ENCODE measurements at regions not wholly inside any gene's neighbourhood (a gene's known extent, or its start where the extent isn't known, plus 50 kb on each side); places are given as distances from the start of the nearest gene placed in this dataset.
A peak's percentile ranks its signal among the peaks of the same experiment; 100 is the strongest.

DNA sequence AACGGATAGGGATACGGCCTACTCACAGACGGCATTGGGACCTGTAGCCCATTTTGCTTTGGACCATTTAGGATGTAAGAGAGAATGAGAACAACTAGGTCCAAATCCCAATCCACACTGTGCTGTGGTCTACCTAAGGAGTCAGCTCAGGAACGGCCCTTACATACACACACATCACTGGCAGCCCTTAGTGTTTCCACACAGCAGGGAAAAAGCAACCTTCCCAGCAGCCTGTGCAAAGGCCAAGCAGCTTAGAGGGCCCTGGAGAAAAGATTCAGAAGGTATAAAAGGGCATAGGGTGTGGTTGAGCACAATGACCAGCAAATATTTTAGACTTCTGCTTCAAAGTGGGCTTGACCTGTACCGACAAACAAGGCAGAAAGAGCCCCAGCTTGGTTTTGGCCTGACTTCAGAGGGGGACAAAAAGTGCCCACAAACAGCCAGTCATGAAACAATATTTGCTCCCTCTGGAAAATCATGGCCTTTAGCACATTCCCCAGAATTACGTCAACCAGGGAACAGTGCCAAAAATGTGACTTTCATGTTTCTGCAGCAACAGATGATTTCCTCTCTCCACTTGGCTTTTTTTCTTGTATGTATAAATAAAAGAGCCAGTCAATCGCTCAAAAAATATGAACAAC, 359.5 kb upstream of the FGF16 start (continued):
- TF ChIP-seq, protein P1, sequence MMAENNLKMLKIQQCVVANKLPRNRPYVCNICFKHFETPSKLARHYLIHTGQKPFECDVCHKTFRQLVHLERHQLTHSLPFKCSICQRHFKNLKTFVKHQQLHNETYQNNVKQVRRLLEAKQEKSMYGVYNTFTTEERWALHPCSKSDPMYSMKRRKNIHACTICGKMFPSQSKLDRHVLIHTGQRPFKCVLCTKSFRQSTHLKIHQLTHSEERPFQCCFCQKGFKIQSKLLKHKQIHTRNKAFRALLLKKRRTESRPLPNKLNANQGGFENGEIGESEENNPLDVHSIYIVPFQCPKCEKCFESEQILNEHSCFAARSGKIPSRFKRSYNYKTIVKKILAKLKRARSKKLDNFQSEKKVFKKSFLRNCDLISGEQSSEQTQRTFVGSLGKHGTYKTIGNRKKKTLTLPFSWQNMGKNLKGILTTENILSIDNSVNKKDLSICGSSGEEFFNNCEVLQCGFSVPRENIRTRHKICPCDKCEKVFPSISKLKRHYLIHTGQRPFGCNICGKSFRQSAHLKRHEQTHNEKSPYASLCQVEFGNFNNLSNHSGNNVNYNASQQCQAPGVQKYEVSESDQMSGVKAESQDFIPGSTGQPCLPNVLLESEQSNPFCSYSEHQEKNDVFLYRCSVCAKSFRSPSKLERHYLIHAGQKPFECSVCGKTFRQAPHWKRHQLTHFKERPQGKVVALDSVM (CRISPR knock-in tag; IDR thresholded peaks at IDR 0.05): no peak
- TF ChIP-seq ZNF484 (CRISPR knock-in tag; IDR thresholded peaks at IDR 0.05; ENCODE audit: borderline replicate concordance, low read depth) (no peak), NONO (IDR thresholded peaks at IDR 0.05) (no peak), NONO (CRISPR knock-in tag; conservative IDR thresholded peaks at IDR 0.05) (no peak), HNF4G (IDR thresholded peaks at IDR 0.05; ENCODE audit: borderline replicate concordance, low read depth, low read length) (peak; percentile 38; the same call in 1 of the 2 replicates), HNF4G (CRISPR knock-in tag; IDR thresholded peaks at IDR 0.05; ENCODE audit: borderline replicate concordance, low read depth) (no peak), RFX3 (CRISPR knock-in tag; IDR thresholded peaks at IDR 0.05) (no peak), HIVEP1 (CRISPR knock-in tag; IDR thresholded peaks at IDR 0.05) (no peak), SSRP1 (CRISPR knock-in tag; IDR thresholded peaks at IDR 0.05) (no peak), TOPORS (CRISPR knock-in tag; IDR thresholded peaks at IDR 0.05) (no peak), ZSCAN9 (CRISPR knock-in tag; IDR thresholded peaks at IDR 0.05; ENCODE audit: borderline replicate concordance) (no peak), MEIS2 (CRISPR knock-in tag; IDR thresholded peaks at IDR 0.05) (no peak), MLLT10 (CRISPR knock-in tag; IDR thresholded peaks at IDR 0.05) (no peak), NBN (conservative IDR thresholded peaks at IDR 0.05) (no peak), ZMYM4 (CRISPR knock-in tag; IDR thresholded peaks at IDR 0.05) (peak; percentile 46; the same call in 1 of the 2 replicates), ZNF747 (CRISPR knock-in tag; IDR thresholded peaks at IDR 0.05; ENCODE audit: borderline replicate concordance) (no peak), ZNF841 (CRISPR knock-in tag; IDR thresholded peaks at IDR 0.05; ENCODE audit: borderline replicate concordance) (no peak), AGO1 (IDR thresholded peaks at IDR 0.05; ENCODE audit: low read depth, low read length, poor library complexity, severe bottlenecking) (no peak), CC2D1A (CRISPR knock-in tag; IDR thresholded peaks at IDR 0.05) (no peak), PPARG (CRISPR knock-in tag; conservative IDR thresholded peaks at IDR 0.05) (0 out of 2 replicates have a peak, but pooled peaks have one; percentile 34), ZFP1 (CRISPR knock-in tag; IDR thresholded peaks at IDR 0.05) (no peak), ZNF850 (CRISPR knock-in tag; conservative IDR thresholded peaks at IDR 0.05) (no peak), MZF1 (CRISPR knock-in tag; IDR thresholded peaks at IDR 0.05; ENCODE audit: borderline replicate concordance) (no peak), ZFP82 (CRISPR knock-in tag; IDR thresholded peaks at IDR 0.05; ENCODE audit: borderline replicate concordance) (no peak), LCORL (IDR thresholded peaks at IDR 0.05) (no peak; the same call in 1 of the 2 replicates), LCORL (CRISPR knock-in tag; IDR thresholded peaks at IDR 0.05) (peak; percentile 75)
- TF ChIP-seq, protein P2, sequence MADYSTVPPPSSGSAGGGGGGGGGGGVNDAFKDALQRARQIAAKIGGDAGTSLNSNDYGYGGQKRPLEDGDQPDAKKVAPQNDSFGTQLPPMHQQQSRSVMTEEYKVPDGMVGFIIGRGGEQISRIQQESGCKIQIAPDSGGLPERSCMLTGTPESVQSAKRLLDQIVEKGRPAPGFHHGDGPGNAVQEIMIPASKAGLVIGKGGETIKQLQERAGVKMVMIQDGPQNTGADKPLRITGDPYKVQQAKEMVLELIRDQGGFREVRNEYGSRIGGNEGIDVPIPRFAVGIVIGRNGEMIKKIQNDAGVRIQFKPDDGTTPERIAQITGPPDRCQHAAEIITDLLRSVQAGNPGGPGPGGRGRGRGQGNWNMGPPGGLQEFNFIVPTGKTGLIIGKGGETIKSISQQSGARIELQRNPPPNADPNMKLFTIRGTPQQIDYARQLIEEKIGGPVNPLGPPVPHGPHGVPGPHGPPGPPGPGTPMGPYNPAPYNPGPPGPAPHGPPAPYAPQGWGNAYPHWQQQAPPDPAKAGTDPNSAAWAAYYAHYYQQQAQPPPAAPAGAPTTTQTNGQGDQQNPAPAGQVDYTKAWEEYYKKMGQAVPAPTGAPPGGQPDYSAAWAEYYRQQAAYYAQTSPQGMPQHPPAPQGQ (CRISPR knock-in tag; IDR thresholded peaks at IDR 0.05; ENCODE audit: borderline replicate concordance): no peak
- TF ChIP-seq, protein P3, sequence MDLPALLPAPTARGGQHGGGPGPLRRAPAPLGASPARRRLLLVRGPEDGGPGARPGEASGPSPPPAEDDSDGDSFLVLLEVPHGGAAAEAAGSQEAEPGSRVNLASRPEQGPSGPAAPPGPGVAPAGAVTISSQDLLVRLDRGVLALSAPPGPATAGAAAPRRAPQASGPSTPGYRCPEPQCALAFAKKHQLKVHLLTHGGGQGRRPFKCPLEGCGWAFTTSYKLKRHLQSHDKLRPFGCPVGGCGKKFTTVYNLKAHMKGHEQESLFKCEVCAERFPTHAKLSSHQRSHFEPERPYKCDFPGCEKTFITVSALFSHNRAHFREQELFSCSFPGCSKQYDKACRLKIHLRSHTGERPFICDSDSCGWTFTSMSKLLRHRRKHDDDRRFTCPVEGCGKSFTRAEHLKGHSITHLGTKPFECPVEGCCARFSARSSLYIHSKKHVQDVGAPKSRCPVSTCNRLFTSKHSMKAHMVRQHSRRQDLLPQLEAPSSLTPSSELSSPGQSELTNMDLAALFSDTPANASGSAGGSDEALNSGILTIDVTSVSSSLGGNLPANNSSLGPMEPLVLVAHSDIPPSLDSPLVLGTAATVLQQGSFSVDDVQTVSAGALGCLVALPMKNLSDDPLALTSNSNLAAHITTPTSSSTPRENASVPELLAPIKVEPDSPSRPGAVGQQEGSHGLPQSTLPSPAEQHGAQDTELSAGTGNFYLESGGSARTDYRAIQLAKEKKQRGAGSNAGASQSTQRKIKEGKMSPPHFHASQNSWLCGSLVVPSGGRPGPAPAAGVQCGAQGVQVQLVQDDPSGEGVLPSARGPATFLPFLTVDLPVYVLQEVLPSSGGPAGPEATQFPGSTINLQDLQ (CRISPR knock-in tag; IDR thresholded peaks at IDR 0.05): no peak
